HG02943 (cell line): ENCODE measurements at regions not wholly inside any gene's neighbourhood (a gene's known extent, or its start where the extent isn't known, plus 50 kb on each side); places are given as distances from the start of the nearest gene placed in this dataset.

Experiments used
- ATAC-seq: cut with Tn5 transposase; IDR thresholded peaks from one replicate; pipeline ENCODE4 v1.9.1; 2021; ENCODE audit warnings: mild to moderate bottlenecking, low read depth, moderate library complexity; ENCODE audit not compliant: unreplicated experiment

GRCh38 chr3:94256888-94257813 lies 194.3 kb downstream of the NSUN3 start:
- ATAC-seq: no peak

GRCh38 chr3:94258851-94259250 lies 196.0 kb downstream of the NSUN3 start:
- ATAC-seq: no peak

DNA sequence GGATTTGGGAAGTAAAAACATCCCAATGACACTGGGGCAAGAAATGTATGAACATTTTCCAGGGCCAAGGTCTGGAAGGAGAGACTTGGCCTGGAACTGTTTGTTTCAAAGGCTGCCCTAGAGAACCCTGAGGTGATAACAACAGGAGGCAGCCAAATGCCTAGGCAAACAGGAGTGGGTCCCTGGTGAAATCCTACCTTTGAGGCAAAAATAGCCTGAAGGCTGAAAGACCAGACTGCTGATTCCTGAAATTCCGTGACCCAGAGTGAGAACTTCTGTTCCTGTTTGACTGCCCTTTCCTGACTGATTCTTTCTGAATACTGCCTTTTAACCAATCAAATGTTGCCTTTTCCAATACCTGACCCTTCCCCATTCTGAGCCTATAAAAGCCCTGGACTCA lies 196.4 kb downstream of the NSUN3 start:
- ATAC-seq: no peak

DNA sequence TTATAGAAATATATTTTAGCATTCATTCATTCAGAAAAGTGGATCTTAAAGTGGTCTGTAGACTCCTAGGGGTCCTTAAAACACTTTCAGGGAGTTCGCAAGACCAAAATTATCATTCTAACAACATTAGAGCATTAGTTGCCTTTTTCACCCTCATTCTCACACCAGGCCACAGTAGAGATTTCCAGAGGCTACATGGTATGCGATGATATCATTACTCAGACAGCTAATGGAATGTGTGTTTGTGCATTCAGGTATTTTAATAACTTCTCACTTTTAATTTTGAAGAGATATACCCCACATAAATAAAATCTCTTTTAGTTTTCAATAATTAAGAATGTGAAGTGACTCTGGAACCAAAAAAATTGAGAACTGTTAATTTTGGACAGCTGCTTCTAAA lies 206.9 kb downstream of the NSUN3 start:
- no peak for ATAC-seq

GRCh38 chr3:94272016-94272415 lies 209.2 kb downstream of the NSUN3 start:
- ATAC-seq: no peak

DNA sequence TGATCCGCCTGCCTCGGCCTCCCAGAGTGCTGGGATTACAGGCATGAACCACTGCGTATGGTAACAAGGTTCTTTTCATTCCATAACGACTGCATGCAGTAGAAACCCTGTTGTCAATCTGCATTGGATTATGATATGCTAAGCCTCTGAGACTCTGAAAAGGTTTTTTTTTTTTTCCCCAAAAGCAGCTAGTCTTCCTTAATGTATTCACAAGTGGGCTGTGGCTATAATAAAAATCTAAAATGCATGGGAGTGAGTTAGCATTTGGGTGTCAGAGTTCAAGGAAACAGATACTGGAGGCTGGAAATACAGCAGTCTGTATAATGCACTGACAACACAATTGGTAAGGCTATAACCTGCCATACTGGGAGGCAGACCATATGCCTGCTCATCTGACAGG lies 218.1 kb downstream of the NSUN3 start:
- ATAC-seq: no peak

GRCh38 chr3:94285872-94286271 lies 223.0 kb downstream of the NSUN3 start:
- no peak for ATAC-seq

DNA sequence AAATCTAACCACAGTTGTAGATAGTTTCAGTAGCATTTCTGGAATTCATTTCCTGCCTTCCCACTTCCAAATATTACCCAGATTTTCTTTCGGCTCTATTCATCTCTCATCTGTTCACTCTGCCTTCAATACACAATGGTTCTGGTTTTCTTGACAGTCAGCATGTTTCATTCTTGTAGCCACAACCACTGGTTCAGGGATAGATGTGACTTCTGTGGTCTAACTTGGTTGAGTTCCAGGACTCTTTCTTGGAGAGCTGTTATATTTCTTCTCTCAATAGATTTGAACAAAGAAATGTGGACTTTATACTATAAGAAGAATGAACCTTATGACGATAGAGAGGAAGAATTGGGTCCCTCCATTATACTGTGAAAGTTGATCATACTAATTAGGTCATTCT lies 228.8 kb downstream of the NSUN3 start:
- no peak for ATAC-seq

GRCh38 chr3:94292151-94292550 lies 229.3 kb downstream of the NSUN3 start:
- ATAC-seq: no peak

GRCh38 chr3:94293793-94294195 lies 230.9 kb downstream of the NSUN3 start:
- ATAC-seq: no peak

GRCh38 chr3:94294806-94295205 lies 231.9 kb downstream of the NSUN3 start:
- no peak for ATAC-seq

DNA sequence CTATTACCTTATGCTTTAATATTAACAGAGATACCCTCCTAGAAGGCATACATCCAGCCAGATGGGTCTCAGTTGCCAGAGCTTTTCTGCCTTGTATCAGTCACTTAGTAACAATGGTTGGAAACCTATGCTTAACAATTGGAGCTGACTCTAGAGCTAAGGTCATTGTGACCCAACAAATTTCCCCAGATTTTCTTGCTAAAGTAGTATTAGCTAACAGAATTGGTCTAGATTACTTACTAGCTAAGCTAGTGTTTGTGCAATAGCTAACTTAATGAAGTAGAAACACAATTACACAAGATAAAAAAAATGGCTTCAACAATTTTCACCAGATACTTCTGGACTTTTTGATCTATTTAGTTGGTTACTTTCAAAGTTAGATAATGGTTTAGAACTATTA lies 236.9 kb downstream of the NSUN3 start:
- ATAC-seq: no peak

DNA sequence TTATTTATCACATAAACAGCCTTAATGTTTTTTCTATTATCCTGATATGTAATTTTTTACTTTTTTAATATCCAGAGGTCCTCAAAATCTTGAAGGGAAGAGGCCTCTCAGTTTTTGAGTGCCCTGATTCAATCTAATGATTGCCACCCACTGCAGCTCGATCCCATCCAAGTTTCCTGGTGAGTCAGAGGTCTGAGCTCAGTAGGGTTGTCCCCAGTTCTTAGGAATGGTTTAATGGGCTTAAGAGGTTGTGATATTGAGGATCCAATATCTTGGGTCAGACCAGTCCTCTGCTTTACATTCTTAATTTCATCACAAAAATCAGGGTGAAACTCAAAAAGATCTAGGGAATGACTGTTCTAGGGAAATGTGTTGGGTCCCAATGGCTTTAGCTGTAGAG lies 238.5 kb downstream of the NSUN3 start:
- ATAC-seq: no peak

GRCh38 chr3:94303266-94303665 lies 240.4 kb downstream of the NSUN3 start:
- no peak for ATAC-seq

GRCh38 chr3:94303897-94304296 lies 241.0 kb downstream of the NSUN3 start:
- no peak for ATAC-seq

GRCh38 chr3:94304954-94305353 lies 242.1 kb downstream of the NSUN3 start:
- no peak for ATAC-seq

- no peak for ATAC-seq
Observed at GRCh38 chr3:94305835-94306611, 243.2 kb downstream of the NSUN3 start.

- no peak for ATAC-seq
Observed at GRCh38 chr3:94307588-94307987, 244.7 kb downstream of the NSUN3 start.

DNA sequence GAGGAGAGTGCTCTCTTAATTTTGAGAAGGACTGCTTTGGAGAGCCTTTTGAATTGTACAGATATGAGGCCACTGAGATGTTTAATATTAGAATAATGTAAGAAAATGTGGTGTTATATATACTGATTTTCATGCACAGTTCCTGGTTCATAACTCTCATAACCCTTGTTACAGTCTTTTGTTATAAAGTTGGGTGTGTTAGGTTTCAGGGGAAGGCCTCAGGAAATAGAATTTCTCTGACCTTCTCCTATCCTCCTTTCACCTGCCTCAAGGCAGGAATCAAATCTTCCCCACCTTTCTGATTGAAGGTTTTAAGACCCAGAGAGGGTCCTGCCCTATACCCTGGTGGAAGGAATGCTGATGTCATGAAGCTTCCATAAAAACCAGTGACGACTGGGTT lies 245.9 kb downstream of the NSUN3 start:
- no peak for ATAC-seq

- ATAC-seq: no peak
Observed at GRCh38 chr3:94310341-94311135, 247.7 kb downstream of the NSUN3 start.

DNA sequence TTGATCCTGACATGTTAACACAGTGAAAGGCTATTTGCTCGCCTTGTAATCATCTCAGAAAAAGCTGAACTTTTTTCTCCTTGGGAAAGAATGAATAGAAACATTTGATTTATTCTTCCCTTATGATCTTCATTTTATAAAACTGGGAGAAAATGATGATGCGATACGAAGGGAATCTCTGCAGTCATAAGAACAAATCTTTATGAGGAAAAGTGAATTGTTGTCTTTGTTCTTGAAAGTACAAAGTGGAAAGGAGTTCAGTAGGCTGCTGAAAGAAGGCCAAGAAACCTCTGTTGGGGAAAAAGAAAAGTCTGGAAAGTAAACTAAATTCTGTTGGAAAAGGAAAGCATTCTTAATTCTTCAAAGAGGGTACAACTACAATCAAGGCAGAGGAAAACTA lies 248.8 kb downstream of the NSUN3 start:
- ATAC-seq: no peak
